Liver (tissue), 3 donors: ENCODE measurements at regions not wholly inside any gene's neighbourhood (a gene's known extent, or its start where the extent isn't known, plus 50 kb on each side); places are given as distances from the start of the nearest gene placed in this dataset.

Experiments used
- ATF3 ChIP-seq: IDR thresholded peaks from 2 replicates; pipeline ENCODE4 v1.6.1; 2016; ENCODE audit warnings: antibody characterized with exemption
- CTCF ChIP-seq: fragments of 150-350 bp; IDR thresholded peaks from 2 replicates; pipeline ENCODE4 v1.5.1; 2017; ENCODE audit warnings: improper control_type of control experiment, low read depth, low read length; ENCODE audit not compliant: missing input control
- GABPA ChIP-seq, 2 donors: IDR thresholded peaks in 1 of 2; conservative IDR thresholded peaks in 1 of 2; 2 replicates each; pipeline ENCODE4 v1.6.1; 2016; ENCODE audit warnings: antibody characterized with exemption in 2 of 2, mild to moderate bottlenecking in 1 of 2, moderate library complexity in 1 of 2
- MAX ChIP-seq: IDR thresholded peaks from 2 replicates; pipeline ENCODE4 v1.6.1; 2016; ENCODE audit warnings: antibody characterized with exemption
- RAD21 ChIP-seq, 2 donors: IDR thresholded peaks; 2 replicates each; pipeline ENCODE4 v1.6.1; 2016; ENCODE audit warnings: antibody characterized with exemption in 2 of 2, mild to moderate bottlenecking in 2 of 2
- REST ChIP-seq: IDR thresholded peaks from 2 replicates; pipeline ENCODE4 v1.6.1; 2016; ENCODE audit warnings: antibody characterized with exemption, mild to moderate bottlenecking
- RXRA ChIP-seq, 2 donors: IDR thresholded peaks; 2 replicates each; pipeline ENCODE4 v1.6.1; 2017 to 2018; ENCODE audit warnings: antibody characterized with exemption in 2 of 2, mild to moderate bottlenecking in 1 of 2
- YY1 ChIP-seq: IDR thresholded peaks from 2 replicates; pipeline ENCODE4 v1.6.1; 2016; ENCODE audit warnings: antibody characterized with exemption, mild to moderate bottlenecking
- donor health status: healthy.
- donor health status: healthy.

GRCh38 chr13:106099765-106100164 is 435.7 kb downstream of the EFNB2 start:
- TF ChIP-seq CTCF (no peak), RAD21 (IDR thresholded peaks at IDR 0.05) (no peak), REST (no peak), GABPA (IDR thresholded peaks at IDR 0.05 in 1 of 2, conservative IDR thresholded peaks at IDR 0.05 in 1 of 2) (no peak), ATF3 (no peak), MAX (no peak), RXRA (IDR thresholded peaks at IDR 0.05) (no peak), YY1 (no peak)
